ENCODE measurements at regions not wholly inside any gene's neighbourhood (a gene's known extent, or its start where the extent isn't known, plus 50 kb on each side); places are given as distances from the start of the nearest gene placed in this dataset.

DNA sequence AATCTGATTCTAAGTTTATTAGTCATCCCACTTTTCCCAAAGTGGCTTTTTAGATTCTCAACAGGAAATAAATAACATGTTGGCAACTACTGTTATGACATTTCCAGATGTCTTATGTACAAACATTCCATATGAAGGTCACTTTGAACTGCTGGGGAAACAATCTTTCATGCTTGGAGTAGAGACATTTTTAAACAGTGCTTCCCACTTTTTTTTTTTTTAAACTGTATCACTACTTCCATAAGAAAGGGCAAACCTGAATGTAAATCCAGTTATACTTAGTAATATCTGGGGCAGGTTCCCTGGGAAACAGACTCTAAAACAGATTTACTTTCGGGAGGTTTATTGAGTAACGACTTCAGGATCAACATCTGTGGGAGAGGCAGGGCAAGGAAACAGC lies 473.8 kb downstream of the TAFA4 start:
- no peak for DNase-seq

- DNase-seq, result no peak
These were observed 483.6 kb downstream of the TAFA4 start for GRCh38 chr3:68448510-68449383.

DNA sequence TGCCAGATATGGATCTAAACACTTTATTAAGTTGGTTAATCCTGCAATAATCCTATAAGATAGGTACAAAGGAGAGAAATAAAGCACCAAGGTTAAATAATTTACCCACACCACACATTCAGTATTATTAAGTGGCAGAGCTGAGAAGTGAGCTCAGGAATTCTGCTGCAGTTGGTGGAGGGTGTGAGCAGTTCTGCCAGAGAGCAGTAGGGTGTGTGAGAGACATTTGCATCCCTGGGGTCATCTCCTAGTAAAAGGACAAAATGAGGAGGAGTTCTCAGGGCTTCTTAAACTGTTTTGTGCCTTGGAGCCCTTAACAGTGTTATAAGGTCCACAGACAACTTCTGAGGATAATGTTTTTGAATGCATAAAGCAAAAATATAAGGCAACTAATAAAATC lies 484.5 kb downstream of the TAFA4 start:
- no peak for DNase-seq

GRCh38 chr3:68441054-68441453 lies 491.3 kb downstream of the TAFA4 start:
- DNase-seq, result no peak

GRCh38 chr3:68436619-68437401 lies 495.5 kb downstream of the TAFA4 start:
- DNase-seq, result no peak

DNA sequence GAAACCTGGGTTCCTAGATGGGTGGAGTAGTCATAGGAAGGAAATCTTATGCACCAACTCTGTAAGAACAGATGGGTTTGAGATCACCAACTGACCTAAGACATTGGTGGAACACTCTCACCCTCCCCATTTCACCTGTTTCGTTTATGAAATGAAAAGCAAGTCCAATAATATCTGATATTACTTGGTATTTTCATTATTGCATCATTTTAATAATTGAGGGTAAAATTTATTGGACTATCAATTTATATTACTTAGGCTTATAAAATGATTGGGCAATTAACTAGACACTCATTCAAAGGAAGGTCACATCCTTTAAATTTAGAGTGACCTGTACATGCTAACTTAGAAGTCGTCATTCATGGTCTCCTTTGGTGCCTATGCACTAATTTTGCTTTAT lies 503.9 kb downstream of the TAFA4 start:
- DNase-seq, result no peak

DNA sequence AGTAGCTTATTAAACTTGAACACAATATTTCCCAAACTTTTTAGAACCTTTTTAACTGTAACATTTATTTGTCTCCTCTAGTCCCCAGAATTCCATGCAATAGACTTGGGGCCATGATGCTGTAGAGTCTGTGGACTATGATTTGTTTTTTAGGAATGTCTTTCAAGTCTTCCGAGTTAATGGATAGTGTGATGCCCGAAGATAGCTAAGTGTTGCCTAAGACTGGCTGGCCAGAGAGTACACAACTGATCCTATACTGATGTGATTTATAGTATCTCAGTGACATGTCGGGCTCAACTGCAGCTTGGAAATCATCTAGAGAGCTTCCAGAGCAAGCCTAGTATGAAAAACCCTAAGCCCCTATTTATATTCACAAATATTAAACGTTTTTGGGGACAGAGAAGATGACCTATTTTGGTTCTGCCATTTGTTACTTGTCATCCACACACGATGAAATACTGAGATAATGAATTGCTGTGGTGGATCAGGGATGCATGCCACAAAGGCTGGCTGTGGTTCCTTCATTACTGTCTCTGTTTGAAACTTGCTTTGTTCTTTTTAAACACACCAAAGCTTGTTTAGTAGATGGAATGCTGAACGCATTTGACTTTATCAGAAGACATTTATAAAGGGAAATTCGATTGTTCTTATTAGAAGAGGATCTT lies 507.4 kb downstream of the TAFA4 start:
- no peak for DNase-seq

- no peak for DNase-seq
These were observed 523.7 kb downstream of the TAFA4 start for GRCh38 chr3:68408626-68409025.

GRCh38 chr3:68403741-68404140 lies 528.6 kb downstream of the TAFA4 start:
- DNase-seq, result no peak

DNA sequence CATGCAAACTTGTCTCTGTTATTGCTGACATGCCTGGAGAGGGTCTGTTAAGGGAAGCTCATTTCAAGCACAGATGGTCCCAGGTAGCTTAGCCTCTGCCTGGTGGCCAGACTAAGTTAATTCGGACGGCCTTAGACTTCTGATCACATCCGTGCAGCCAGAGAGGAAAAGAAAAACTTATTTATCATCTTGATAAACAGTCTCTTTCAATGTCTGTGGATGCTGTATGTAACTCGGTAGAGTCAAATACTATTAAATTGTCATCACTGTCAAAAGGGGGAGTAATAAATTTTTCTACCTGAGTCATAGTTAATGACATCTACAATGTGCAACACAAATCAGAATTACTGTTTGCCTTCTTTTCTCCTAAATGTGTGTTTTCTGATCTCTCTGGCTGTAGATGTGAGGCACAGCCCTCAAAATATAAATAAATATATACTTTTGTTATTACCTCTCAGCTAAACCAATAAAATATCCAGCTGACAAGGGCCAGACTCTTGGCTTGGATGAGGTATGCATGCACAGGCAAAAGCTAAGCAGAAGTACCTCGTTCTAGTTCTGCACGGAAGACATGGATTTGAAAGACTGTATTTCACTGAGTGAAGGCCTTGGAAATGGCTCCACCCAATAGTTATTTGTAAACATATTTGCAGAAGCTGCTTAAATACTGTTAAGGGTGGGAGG lies 530.0 kb downstream of the TAFA4 start:
- no peak for DNase-seq

DNA sequence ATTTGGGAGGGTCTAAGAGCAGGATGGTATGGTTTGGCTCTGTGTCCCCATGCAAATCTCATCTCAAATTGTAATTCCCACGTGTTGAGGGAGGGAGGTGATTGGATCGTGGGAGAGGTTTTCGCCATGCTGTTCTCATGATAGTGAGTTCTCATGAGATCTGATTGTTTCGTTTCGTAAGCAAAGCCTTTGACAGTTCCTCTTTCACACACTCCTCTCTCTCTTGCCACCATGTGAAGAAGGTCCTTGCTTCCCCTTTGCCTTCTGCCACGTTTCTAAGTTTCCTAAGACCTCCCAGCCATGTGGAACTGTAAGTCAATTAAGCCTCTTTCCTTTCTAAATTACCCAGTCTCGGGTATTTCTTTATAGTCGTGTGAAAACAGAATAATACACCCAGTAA lies 553.7 kb downstream of the TAFA4 start:
- no peak for DNase-seq

- no peak for DNase-seq
These were observed 558.6 kb downstream of the TAFA4 start for GRCh38 chr3:68373727-68374126.

DNA sequence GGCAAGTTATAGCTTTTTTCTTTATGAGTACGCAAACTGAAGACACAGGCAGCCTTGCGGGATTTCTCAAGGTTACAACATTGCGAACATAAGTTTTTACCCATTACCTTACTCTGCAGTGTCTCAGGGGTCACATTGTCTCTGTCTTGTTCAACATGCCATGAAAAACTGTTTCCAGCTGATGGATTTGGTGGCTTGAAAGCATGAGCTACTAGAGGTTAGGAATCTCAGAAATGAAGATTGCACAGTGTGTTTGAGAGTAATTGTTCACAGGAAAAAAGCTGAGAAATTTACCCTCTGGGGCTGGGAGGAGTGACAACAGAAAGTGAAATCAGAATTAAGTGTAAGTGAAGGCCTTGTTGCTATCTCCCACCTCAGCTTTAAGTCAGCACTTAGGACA lies 568.6 kb downstream of the TAFA4 start:
- no peak for DNase-seq

DNA sequence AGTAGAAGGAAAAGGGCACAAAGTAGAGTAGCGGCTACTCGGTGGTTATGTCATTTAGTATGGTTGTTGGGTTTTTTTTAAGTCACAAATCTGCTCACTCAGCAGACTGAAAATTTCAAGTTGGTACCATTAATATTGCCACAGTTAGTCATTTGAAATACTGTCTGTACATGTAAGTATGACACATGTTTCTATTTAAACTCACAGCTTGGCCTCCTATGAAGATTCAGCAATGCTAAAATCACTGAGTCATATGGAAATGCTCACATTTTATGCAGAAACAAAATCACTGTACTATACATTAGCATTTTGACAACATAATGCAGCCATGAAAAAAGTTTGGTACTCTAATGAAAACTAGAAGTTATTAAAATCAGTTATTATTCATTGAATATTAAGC lies 571.9 kb downstream of the TAFA4 start:
- no peak for DNase-seq

DNA sequence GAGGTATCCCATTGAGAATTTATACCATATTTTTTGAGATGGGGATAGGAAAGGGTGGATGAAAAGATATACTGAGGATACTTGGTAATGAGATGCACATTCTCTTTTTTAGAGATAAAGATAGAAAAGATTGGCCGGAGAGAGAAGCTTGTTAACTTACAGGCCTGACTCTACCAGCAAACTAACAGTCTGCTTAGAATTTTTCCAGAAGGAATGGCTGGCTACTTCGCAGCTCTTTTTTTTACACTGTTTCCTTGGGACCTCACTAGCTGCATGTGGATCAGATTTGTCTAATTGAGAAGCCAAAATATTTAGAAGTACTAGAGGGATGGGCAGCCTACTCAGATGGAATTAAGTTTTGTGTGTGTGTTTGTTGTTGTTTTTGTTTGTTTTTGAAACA lies 586.6 kb downstream of the TAFA4 start:
- no peak for DNase-seq

DNA sequence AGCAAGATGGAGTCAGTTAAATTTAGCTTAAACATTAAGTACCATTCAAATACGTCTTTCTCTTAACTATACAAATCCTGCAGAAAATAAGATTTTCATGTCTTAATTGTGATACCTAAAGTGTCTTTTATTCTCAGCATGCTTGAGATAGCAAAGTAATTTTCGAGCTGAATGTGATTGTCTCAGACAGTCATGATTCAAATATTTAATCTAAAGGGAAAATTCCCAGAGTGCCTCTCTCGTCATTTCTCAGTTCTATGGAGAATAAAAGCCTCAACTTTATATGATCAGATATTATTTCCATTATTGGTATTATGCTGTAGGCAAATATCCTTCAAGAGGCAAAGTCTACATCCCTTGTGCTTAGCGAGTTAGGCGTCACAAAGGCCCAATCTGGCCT lies 589.9 kb downstream of the TAFA4 start:
- DNase-seq, result no peak

DNA sequence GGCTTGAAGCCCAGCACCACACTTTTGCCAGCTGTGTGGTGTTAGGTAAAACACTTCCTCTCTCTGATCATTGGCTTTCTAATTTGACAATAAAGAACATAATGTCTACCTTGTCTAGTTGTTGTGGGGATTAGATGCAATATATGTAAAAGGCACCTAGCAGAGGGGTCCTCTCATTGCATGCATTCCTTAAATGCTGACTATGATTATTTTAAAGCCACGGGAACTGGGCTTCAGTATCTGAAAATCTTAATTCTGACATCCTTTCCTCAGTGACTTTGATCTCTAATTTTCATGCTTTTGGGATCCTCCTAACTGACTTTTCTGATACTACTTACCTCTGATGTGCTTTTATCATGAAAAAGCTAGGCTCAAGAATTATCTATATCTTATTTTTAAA lies 596.3 kb downstream of the TAFA4 start:
- DNase-seq, result no peak

- no peak for DNase-seq
These were observed 597.9 kb downstream of the TAFA4 start for GRCh38 chr3:68334367-68334986.

- DNase-seq, result no peak
These were observed 604.3 kb downstream of the TAFA4 start for GRCh38 chr3:68328049-68328448.

DNA sequence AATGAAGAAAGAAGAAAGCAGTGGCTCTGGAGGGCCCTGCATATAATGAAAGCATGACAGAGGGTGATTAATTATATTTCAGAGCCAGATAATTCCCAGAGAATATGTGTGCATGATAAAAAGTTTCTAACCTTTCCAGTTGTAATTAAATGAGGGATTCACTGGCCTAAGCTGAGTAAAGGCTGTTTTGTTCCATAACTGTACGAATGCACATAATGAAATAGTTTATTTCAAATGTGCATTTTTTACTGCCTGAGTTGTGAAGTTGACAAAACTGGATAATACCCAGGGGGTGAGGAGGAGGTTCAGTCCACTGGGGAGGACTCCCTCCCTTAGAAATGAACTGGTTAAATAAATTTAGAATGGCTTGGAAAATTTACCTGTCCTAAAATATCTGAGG lies 616.4 kb downstream of the TAFA4 start:
- DNase-seq, result no peak

DNA sequence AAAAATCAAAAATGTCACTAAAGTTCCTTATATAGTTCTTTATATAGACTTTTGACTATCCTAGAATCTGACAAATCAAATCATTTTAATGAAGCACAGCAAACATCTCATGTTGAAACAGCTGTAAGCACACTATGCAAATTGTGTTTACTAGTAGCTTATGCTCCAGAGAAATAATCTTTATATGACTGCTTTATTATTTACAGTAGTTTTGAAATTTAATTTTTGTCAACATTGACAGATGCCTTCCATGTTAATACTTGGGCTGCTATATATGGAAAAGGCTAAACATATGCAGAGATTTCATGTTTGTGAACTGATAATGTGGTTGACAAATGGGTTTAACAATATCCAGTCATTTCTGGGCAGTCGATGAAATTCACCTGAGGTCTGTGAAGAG lies 616.8 kb downstream of the TAFA4 start:
- DNase-seq, result no peak

DNA sequence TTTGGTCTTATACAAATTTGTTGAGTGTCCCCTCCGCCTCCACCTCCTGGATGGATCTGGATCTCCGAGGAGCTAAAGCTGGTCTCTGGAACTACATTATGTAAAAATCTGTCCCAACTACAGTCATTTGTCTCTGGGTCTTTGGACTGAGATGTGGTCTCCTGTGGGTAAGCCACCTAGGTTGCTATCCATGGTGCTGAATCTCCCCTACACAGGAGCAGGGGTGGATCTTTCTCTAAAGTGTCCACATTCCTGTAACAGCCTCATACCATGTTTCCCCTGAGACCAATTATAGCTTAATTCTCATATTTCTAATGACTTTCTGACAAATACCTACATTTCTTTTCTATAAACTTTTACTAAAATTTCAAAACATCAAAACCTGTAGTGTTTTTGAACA lies 625.8 kb downstream of the TAFA4 start:
- DNase-seq, result no peak

DNA sequence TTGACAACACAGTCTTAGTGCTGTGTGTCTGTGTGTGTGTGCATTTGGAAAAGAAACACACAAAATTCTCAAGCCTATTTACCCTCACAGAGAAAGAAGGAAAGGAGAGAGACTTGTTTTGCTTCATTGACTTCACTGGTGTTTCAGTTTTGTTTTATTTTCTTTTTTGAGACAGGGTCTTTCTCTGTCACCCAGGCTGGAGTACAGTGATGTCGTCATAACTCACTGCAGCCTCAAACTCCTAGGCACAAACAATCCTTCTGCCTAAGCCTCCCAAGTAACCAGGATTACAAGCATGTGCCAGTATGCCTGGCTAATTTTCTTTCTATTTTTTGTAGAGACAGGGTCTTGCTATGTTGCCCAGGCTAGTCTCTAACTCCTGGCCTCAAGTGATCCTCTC lies 636.9 kb downstream of the TAFA4 start:
- DNase-seq, result no peak
